NCI-H1436 (cell line): ENCODE measurements at regions not wholly inside any gene's neighbourhood (a gene's known extent, or its start where the extent isn't known, plus 50 kb on each side); places are given as distances from the start of the nearest gene placed in this dataset.

Experiments
- DNase-seq: peaks from one replicate; lab custom pipeline; 2025; lab: John Stamatoyannopoulos, UW

DNA sequence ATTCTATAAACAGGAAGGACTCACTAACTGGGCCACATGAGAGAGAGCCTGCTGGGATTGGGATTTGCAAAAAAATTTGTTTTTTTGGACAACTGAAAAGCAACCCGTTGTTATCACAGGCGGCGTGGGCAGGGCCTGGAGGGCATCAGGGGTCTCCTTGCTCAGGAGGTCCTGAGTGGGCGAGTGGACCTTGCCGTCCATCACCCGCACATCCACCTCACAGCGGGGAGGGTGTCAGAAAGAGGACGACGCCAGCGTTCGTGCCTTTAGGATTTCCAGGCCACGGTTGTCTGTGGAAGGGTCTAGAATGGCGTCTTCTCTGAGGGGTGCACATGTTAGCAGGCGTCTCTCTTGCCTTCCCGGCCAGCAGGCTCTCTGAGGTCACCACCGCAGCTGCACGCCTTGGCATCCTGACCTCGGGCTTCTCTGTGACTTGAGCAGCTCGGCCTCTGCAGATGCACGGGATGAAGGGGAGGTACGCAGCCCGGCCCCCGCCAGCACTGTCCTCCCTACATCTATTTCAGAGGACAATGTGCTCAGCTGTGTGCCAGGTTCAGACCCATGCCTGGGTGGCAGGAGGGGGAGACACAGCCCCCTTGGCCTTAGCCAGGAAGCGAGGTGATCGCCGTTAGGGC is 749.5 kb downstream of the BRD1 start:
- no peak for DNase-seq

DNA sequence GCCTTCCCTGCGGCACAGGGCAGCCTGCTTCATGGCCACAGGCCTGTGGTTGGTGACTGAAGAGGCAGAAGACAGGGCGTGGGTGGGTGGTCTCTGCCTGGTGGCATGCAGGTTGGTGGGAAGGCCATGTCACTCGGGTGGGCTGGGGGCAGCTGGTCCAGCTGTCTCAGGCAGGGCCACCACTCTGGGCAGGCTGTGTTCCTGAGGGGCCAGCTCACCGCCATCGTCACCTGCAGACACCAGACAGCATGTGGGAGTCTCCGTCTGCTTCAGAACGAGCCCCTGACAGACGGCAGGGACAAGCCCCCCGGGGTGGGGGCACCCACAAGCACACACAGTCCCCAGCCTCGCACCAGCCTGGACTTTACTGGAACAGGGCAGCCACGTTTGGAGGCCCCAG is 750.1 kb downstream of the BRD1 start:
- no peak for DNase-seq

- DNase-seq = no peak
These were observed 750.7 kb downstream of the BRD1 start for GRCh38 chr22:49077036-49077393.

DNA sequence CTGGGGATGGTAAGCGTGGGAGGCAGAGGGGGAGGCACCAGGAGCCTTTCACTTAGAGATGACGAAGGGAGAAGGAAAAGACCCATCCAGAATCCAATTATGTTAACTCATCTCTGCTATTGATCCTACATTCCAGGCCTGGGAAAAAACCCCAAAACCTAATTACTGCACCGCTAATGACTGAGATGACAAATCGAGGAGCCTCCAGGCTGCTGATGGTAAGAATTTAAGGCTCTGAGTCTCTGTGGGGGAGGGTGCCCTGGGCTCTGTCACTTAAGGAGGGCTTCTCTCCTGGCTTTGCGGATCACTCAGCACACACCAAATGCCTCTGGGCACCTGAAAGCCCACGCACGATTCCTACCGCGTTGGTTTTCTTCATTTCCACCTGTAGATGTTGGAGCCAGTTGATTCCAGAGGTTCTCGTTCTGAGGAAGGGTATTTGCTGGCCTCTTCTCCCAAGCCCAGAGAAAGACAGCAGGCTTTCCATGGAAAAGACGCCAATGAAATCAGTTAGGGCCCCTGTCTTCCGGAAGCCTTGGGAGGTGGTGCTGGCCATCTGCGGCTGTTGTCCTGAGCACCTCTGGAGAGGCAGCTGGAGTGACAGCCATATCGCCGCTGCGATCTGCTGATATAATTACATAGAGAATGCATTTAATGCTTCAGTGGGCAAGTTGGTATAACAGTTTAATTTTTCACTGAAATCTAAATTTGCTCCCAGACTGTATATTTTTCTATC is 751.2 kb downstream of the BRD1 start:
- DNase-seq = no peak

DNA sequence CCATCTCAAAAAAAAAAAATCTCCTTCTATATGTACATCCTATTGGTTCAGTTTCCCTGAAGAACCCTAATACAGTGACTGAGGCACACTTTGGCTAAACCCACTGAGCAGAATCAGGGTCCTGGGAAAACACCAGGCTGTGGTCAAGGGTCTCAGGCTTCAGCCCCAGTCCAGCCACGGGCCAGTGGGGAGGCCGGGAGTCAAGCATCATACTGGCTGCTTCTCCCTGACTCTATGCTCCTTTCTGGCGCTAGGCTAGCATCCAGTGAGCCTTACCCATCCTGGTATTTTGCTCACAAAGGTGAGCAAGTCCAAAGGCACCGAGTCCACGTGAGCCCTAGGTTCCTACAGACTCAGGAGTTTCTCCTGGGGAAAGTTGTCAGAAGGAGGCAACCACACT is 752.5 kb downstream of the BRD1 start:
- DNase-seq = no peak

DNA sequence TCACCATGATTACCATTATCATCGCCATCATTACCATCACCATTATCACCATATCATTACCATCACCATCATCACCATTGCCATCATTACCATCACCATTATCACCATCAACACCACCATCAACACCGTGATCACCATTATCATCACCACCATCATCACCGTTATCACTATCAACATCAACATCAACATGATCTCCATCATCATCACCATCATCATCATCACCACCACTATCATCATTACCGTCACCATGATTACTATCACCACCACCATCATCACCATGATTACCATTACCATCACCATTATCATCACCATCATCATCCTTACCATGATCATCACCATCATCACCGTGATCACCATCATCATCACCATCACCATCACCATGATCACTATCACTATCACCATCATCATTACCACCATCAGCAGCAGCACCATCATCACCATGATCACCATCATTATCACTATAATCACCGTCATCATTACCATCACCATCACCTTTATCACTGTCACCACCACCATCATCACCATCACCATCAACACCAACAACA is 753.7 kb downstream of the BRD1 start:
- no peak for DNase-seq

- no peak for DNase-seq
These were observed 754.6 kb downstream of the BRD1 start for GRCh38 chr22:49072996-49073645.

DNA sequence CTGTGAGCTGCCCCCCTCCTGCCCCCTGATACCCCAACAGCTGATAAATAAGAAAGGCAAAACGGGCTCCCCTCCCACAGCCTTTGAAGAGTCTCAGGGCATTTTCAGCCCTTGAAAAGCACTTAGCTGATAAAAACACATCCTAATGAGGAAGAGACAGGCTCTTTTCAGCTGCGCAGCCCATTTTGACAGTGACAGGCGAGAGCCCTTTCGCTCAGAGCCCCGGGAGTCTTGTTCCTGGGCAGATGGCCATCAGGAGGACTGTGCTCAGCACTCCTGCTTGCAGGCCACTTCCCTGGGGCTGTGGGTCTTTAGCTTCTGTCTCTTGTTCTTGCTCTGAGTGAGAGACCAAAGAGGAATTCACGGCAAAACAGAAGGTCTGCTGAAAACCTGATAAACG is 757.2 kb downstream of the BRD1 start:
- DNase-seq = no peak

DNA sequence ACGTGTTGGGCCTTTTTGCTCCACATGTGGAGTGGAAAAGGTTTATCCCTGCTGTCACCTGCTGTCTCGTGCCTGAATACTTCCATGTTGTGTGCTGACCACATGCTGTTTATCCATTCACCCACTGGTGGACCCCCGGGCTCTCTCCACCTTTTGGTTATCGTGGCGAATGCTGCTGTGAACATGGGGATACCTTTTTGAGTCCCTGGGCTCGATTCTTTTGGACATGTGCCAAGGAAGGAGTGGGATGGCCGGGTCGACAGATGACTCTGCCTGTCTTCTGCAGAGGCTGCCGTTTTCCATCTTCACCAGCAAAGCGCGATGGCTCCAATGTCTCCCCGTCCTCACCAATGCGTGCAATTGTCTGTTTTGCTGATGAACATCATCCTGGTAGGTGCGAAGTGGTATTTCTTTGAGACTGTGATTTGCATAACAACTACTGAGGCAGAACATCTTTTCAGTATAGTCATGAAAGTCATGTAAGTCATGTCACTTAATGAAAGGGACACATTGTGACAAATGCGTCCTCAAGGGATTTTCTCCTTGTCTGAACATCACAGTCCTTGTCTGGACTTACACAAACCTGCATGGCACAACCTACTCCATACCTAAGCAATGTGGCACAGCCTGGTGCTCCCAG is 758.7 kb downstream of the BRD1 start:
- no peak for DNase-seq

GRCh38 chr22:49067504-49067903 is 760.2 kb downstream of the BRD1 start:
- no peak for DNase-seq

DNA sequence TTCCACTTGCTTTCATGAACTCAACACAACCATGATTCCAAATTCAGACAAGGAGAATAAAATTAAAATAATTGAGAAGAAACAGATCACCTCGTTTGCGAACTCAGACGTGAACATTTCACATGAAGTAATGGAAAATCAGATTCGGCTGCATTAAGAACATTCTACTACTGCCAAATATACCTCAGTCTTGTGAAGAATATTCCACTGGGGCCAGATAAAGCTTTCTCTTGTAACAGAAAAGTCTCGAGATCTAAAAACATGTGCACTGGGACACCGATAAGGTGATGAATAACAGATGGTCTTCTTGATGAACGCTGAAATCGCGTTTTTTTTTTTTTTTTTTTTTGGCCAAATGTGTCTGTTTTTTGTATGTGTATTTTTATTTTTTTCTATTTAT is 761.1 kb downstream of the BRD1 start:
- no peak for DNase-seq

DNA sequence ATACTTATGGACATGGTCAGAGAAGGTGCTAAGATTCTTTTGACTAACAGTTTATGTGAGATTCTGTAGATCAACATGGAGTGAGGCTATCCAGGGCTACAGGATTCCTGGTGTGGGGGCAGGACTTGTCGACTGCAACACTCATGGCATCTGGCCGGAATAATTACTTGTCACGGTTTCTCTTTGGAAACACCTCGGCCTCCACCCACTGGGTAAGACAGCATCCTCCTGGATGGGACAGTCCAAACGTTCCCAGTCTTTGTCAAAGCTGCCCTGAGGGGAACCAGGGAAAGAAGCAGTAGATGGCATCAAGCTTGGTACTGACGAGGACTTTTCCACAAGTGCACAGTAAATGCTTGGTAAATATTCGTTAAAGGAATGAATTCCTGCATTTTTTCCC is 762.8 kb downstream of the BRD1 start:
- no peak for DNase-seq

DNA sequence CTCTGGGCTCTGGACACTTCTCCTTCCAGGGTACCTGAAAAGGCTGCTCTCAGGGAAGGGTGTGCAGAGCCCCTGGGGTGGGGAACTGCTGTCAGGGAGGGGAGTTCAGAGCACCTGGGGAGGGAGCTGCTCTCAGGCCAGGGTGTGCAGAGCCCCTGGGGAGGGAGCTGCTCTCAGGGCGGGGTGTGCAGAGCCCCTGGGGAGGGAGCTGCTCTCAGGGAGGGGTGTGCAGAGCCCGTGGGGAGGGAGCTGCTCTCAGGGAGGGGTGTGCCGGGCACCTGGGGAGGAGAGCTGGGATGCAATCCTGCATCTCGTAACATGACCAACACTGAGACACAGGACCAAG is 764.2 kb downstream of the BRD1 start:
- DNase-seq = no peak

GRCh38 chr22:49062802-49063544 is 764.7 kb downstream of the BRD1 start:
- no peak for DNase-seq

DNA sequence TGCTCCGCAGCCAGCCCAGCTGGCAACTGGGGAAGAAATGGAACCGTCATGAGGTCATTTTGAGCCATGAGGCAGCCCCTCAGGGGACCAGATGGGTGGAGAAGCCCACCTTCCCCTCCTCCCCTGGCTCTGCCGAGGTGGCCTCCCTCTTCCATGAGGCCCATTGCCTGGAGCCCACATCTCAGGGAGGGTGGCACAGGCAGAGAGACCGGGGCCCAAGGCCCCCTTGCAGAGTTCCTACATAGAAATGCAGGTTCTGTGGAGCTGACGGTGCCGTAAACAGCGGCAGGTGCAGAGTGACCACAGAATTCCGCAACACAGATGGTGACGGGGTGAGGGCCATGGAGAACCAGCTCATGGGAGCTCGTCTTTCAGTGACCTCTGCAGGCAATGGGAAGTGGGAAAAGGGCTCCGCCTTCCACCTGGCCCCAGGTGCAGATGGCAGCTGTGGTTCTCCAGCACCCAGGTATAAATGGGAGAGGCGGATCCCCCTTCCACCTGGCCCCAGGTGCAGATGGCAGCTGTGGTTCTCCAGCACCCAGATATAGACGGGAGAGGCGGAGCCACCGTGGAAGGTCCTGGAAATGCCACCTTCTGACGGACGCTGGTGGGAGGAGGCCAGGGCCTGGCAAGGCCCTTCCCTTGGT is 765.4 kb downstream of the BRD1 start:
- no peak for DNase-seq

DNA sequence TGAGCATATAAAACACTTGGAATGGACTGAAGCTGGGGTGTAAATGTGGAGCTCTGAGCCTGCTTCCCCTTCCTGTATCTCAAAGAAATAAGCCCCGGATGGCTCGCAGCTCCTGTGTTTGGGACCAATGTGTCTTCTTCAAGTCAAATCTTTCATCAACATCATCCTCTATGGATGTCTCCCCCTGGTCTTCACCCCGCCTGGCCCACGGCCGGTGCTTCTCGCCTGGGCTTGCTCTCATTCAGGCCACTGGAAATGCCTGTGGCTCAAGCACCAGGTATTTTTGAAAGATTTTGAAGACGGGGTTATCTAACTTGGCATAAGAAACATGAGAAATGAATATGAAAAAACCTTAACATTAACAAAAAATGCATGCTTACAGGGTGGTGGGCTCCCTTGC is 769.8 kb downstream of the BRD1 start:
- DNase-seq = no peak

DNA sequence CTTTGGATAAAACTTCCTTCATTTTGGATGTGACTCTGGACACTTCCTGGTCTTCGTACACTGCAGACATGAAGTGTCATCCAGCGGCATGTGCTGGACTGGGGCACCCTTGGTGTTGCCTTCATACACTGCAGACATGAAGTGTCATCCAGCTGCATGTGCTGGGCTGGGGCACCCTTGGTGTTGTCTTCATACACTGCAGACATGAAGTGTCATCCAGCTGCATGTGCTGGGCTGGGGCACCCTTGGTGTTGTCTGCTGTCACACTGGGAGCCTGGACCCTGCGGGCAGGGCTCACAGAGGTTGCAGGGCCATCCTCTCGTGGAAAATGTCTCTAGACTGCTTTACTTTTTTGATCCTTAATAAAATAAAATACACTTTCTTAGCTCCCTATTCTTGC is 771.4 kb downstream of the BRD1 start:
- DNase-seq = no peak

- DNase-seq = no peak
These were observed 772.3 kb downstream of the BRD1 start for GRCh38 chr22:49055406-49055805.

GRCh38 chr22:49053578-49053977 is 774.1 kb downstream of the BRD1 start:
- DNase-seq = no peak

GRCh38 chr22:49052560-49052959 is 775.1 kb downstream of the BRD1 start:
- no peak for DNase-seq

DNA sequence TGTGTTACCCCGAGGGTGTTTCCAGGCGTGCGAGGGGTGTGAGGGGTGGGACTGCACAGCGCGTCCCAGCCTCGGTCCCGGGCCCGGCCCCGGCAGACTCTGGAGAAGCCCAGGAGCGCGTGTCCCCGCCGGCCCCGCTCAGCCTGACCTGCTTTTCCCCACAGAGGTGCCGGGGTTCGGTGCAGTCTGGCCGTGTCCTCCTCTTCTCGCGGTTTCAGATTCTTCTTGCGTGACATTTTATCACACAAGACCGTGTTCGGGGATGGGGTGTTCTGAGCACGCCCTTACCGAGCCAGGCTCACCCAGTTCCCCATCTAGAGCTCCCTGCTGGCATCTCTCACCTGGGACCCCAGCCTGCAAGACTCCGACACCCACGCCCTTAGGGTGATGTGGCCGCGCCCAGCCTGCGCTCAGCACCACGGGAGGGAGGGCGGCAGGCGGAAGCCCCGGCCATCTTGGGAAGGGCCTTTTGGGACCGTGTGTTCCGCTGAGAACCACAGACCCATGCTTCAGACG is 775.6 kb downstream of the BRD1 start:
- DNase-seq = peak; percentile 33
